ENCODE measurements at regions not wholly inside any gene's neighbourhood (a gene's known extent, or its start where the extent isn't known, plus 50 kb on each side); places are given as distances from the start of the nearest gene placed in this dataset.
"Not testable (repeated sequence)": the region's sequence is repeated elsewhere in the genome, so short reads cannot be mapped to it uniquely, and the experiment has no call there.

- DNase-seq (ENCODE audit: low read depth), result no peak
Observed at GRCh38 chr18:39208729-39209128, 1643.1 kb upstream of the CELF4 start.

GRCh38 chr18:39208190-39208589 lies 1642.6 kb upstream of the CELF4 start:
- no peak for DNase-seq (ENCODE audit: low read depth)

GRCh38 chr18:39206398-39207103 lies 1641.0 kb upstream of the CELF4 start:
- DNase-seq (ENCODE audit: low read depth), result not testable (repeated sequence)

GRCh38 chr18:39205565-39206195 lies 1640.1 kb upstream of the CELF4 start:
- DNase-seq (ENCODE audit: low read depth), result no peak

DNA sequence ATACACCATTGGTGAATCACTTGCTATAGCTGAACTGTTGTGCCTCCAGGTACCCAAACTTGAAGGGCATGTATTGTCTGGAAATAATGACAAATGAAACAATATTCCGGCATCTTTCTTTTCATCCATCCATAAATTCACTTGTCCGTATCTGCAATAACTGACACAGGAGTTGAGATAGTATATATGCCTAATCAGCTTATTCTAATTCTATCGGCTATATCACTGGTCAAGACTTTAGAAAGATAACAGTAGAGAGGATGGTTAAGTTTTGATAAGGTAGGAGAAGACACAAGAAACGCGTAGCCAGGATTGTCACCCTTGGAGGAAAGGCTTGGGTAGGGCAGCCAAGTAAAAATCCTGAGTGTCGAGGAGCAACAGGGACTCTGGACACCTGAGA lies 1634.6 kb upstream of the CELF4 start:
- no peak for DNase-seq (ENCODE audit: low read depth)

DNA sequence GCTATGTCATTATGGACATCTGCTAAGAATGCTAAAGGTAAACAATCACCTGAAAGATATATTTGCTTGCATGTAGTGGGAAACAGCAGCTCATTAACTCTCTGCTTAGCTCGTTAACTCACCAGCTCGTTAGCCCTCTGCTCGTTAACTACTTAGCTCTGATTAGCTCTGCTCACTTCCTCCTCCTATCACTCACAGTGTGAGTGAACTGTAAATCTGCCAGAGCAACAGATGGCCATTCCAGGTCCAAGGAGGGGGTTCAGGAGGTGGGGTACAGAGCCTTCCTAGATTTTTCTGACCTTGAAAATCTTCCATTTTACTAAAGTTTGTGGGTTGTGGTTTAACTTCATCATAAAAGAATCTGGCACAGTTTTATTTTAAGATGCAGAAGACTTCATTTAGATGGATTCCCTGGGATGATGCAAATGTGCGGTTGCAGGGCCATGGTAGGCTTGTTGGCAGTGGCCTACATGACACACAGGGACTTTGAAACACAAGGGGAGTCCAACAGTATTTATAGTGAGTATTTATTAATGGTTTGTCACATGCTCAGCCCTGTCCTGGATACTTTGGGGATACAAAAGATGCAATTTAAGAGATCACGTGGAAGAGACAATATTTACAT lies 1633.7 kb upstream of the CELF4 start:
- no peak for DNase-seq (ENCODE audit: low read depth)

DNA sequence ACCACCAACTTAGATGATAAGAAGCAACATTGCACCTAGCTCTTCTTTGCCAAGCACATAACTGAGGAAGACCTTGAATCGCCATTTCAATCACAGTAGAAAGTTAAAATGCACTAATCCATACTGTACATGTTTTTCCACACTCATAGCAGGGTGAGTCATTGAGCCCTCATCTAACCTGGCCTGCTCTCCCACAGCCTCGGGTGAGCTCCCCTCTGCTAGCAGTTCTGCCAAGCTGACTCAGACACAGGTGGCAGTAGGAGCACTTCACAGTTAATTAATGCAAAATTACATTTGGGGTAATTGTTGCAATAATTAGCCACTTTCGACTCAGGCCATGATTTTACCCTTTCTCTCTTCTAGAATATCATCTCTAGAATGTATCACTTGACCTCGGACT lies 1632.8 kb upstream of the CELF4 start:
- DNase-seq (ENCODE audit: low read depth), result no peak

DNA sequence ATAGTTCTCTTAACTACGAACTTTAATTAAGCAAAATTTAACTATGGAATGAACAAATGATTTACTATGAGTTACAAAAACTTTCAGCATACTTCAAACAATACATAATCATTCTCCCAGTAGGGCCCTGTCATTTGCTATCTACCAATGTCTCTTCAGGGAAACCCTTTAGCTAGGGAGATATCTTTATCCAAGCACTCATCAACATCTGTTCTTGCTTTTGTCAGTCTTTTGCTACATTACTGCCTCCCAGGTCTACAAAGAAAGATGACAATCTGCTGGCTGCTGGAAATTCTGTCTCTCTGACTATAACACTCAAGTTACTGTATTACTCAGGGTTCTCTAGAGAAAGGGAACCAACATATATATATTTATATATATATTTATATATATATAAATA lies 1626.3 kb upstream of the CELF4 start:
- DNase-seq (ENCODE audit: low read depth), result no peak

- DNase-seq (ENCODE audit: low read depth), result no peak
Observed at GRCh38 chr18:39191058-39191457, 1625.5 kb upstream of the CELF4 start.

DNA sequence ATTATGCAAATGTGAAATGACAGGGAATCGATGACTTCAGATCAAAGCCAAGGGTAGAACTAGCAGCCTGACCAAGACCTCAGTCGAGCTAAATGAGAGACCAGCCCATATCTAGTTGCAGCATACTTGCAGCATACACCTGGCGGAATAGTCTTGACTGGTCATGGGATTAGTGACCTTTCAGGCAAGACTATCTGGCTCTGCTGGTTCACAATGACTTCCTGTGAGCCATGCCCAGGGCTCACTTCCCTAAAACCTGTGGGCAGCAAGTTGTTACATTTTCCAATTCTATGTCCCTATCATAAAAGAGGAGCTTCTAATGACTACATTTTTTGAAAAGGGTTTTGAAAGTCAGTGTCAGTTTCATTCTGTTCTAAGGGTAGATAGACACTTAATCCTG lies 1624.9 kb upstream of the CELF4 start:
- DNase-seq (ENCODE audit: low read depth), result no peak

- DNase-seq (ENCODE audit: low read depth), result no peak
Observed at GRCh38 chr18:39188278-39188677, 1622.7 kb upstream of the CELF4 start.

DNA sequence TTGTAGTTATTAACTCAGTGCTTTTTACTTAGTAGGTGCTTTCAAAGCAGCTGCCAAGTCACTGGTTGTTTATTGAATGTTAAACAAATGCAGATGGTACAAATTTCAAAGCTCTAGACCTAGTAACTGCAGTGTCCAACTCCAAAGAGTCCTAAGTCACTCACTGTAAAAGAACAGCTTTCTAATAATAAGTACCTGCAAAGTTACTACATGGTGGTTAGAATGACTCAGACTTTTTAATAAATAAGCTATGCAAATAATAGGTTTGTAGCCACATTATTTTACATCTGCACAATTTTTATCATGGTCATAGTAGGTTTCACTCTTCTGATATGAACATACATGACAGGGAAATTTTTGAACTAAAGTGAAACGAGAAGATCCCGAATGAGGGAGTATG lies 1620.4 kb upstream of the CELF4 start:
- no peak for DNase-seq (ENCODE audit: low read depth)

- no peak for DNase-seq (ENCODE audit: low read depth)
Observed at GRCh38 chr18:39184176-39184575, 1618.6 kb upstream of the CELF4 start.

- DNase-seq (ENCODE audit: low read depth), result no peak
Observed at GRCh38 chr18:39178166-39178565, 1612.6 kb upstream of the CELF4 start.

- DNase-seq (ENCODE audit: low read depth), result no peak
Observed at GRCh38 chr18:39172695-39173421, 1607.3 kb upstream of the CELF4 start.

DNA sequence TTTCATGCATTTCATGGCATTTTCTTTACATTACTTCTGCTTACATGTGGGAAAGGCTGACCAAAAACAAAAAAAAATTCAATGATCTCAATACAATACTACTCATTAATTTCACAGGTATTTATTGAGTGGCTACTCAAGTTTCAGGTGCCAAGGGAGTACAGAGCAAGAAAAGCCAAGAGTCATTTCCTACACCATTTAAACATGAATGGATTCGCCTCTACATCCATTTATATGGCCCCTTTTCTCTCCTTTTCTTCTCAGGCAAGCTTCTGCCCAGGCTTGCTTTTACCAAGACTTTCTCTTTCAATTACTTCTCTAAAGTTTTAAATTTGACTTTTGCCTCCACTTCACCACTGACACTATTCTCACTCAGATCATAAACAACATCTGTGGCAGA lies 1603.1 kb upstream of the CELF4 start:
- DNase-seq (ENCODE audit: low read depth), result no peak

GRCh38 chr18:39167990-39168389 lies 1602.4 kb upstream of the CELF4 start:
- no peak for DNase-seq (ENCODE audit: low read depth)

DNA sequence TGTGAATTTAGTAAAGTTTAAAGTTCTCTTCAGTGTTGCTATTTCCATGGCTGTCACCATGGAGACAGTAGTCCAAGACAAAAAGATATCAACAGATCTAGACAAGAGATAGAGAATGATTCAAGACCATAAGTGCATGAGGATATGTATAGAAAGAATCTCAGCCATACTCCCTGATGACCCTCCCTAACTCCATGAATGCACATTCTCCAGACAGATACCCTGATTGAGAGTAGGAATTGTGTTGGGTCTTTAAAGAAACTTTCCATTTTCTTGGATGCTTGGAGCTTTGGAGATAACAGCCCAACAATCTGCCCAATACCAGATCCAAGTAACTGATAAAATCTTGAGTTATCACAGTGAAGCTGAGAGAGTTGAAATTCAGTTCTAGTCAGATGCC lies 1601.2 kb upstream of the CELF4 start:
- DNase-seq (ENCODE audit: low read depth), result no peak

GRCh38 chr18:39162013-39162827 lies 1596.6 kb upstream of the CELF4 start:
- DNase-seq (ENCODE audit: low read depth), result no peak

DNA sequence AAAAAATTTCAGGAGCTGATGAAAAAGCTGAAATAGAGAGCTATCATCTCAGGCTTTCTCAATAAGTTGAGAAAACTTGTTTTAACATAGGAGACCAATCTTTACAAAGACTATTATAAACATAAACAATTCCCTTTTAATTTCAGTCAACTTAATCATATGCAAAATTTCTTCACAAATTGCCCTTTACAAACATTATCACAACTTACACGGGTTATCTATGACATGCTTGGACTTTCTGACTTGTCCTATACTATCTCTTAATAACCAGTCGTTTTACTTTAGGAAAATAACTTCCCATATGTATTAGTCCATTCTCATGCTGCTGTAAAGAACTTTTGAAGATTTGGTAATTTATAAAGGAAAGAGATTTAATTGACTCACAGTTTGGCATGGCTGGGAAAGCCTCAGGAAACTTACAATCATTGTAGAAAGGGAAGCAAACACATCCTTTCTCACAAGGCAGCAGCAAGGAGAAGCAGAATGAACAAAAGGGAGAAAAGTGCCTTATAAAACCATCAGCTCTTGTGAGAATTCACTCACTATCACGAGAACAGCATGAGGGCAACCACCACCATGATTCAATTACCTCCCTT lies 1583.7 kb upstream of the CELF4 start:
- no peak for DNase-seq (ENCODE audit: low read depth)

- no peak for DNase-seq (ENCODE audit: low read depth)
Observed at GRCh38 chr18:39134255-39134654, 1568.7 kb upstream of the CELF4 start.

- DNase-seq (ENCODE audit: low read depth), result not testable (repeated sequence)
Observed at GRCh38 chr18:39127538-39127937, 1561.9 kb upstream of the CELF4 start.
